D721Med (cell line): ENCODE measurements at regions not wholly inside any gene's neighbourhood (a gene's known extent, or its start where the extent isn't known, plus 50 kb on each side); places are given as distances from the start of the nearest gene placed in this dataset.

ENCODE experiments used
- DNase-seq: peaks from one replicate; pipeline ENCODE4 v3.0.0; 2011; ENCODE audit warnings: low spot score; ENCODE audit not compliant: insufficient read length
- FAIRE-seq: peaks from 2 replicates; lab custom pipeline; 2011; peaks lifted over from hg19 to GRCh38; lab: Jason Lieb, UNC
- TF ChIP-seq, protein P1 (sequence below): IDR thresholded peaks from 2 replicates; pipeline ENCODE4 v1.5.1; 2012; ENCODE audit warnings: mild to moderate bottlenecking, control low read depth; ENCODE audit not compliant: insufficient read depth; ENCODE audit errors: missing control alignments

DNA sequence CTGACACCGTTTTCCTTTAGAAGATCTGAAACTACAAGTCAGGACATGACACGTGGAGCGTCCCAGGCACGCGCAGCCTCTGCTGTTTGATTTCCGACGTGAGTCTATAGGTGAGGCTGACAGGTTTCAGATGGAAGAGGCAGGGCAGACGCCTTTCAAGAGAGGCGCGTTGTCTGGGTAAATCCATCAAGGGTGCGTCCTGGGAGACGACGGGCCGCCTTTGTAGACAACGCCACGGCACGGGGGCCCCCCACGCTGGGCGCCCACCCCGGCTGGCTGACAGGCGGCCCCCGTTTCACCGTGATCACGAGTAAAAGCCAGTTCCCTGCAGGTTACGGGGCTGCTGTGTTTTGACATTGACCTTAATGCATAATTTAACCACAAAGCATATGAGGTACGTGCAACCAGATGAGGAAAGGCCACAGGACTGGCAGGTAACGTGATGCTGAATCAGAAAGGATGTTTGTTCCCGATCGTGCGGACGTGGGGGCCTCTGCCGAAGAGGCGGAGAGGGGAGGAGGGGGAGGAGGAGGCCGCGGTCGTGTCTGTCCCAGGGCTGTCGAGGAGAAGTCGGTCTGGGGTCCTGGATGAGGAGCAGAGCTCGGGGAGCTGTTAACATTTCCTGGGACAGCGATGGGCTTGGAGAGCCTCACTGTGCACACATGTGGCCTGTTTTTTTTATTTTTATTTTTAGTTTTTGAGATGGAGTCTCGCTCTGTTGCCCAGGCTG, 51.1 kb upstream of the PPP2R3B start:
- TF ChIP-seq, protein P1, sequence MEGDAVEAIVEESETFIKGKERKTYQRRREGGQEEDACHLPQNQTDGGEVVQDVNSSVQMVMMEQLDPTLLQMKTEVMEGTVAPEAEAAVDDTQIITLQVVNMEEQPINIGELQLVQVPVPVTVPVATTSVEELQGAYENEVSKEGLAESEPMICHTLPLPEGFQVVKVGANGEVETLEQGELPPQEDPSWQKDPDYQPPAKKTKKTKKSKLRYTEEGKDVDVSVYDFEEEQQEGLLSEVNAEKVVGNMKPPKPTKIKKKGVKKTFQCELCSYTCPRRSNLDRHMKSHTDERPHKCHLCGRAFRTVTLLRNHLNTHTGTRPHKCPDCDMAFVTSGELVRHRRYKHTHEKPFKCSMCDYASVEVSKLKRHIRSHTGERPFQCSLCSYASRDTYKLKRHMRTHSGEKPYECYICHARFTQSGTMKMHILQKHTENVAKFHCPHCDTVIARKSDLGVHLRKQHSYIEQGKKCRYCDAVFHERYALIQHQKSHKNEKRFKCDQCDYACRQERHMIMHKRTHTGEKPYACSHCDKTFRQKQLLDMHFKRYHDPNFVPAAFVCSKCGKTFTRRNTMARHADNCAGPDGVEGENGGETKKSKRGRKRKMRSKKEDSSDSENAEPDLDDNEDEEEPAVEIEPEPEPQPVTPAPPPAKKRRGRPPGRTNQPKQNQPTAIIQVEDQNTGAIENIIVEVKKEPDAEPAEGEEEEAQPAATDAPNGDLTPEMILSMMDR = no peak
- FAIRE-seq = no peak
- no peak for DNase-seq

DNA sequence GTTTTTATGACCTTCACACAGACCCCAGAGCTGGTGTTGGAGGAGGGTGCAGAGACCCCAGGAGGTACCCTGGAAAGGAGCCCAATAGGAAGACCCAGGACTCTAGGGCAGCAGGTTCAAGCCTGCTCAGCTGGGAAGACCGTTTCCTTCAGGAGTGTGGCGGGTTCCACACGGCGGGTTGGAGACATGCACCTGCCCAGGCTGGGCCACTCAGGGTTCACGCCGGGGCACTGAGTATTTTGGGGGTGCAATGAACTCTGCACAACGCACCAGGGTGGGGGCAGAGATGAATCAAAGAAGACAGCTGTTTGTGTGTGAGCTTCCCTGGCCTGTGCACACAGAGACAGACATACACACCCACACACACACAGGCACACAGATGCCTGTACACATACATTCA, 52.5 kb upstream of the PPP2R3B start:
- TF ChIP-seq, protein P1 = no peak
- FAIRE-seq (no peak), DNase-seq (no peak)

DNA sequence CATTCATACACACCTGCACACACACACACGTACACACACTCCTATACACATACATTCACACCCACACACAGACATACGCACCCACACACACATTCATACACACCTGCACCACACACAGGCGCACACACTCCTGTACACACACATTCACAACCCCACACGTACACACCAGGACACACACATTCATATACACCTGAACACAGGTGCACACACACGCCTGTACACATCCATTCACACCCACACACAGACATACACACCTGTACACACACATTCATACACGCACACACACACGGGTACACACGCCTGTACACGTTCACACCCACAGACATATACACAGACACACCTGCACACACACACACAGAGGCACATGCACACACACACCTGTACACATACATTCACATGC, 53.0 kb upstream of the PPP2R3B start:
- TF ChIP-seq, protein P1 = no peak
- DNase-seq = no peak
- no peak for FAIRE-seq

DNA sequence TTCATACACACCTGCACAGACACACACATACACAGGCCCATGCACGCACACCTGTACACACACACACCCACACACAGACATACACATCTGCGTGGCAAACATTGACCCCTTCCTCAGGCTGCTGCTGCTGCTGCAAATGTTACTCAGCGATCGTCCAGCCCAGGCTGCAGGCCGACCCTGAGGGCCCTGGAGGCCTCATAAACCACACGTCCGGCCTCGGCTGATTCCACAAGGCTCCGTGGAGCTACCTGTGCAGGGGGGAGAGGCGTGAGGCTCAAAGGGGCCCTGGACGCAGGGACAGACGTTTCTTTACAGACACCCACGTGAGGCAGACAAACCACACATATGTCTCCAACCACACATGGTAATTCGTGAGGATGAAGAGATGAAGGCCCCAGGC, 53.9 kb upstream of the PPP2R3B start:
- DNase-seq = no peak
- TF ChIP-seq, protein P1 = no peak
- no peak for FAIRE-seq

DNA sequence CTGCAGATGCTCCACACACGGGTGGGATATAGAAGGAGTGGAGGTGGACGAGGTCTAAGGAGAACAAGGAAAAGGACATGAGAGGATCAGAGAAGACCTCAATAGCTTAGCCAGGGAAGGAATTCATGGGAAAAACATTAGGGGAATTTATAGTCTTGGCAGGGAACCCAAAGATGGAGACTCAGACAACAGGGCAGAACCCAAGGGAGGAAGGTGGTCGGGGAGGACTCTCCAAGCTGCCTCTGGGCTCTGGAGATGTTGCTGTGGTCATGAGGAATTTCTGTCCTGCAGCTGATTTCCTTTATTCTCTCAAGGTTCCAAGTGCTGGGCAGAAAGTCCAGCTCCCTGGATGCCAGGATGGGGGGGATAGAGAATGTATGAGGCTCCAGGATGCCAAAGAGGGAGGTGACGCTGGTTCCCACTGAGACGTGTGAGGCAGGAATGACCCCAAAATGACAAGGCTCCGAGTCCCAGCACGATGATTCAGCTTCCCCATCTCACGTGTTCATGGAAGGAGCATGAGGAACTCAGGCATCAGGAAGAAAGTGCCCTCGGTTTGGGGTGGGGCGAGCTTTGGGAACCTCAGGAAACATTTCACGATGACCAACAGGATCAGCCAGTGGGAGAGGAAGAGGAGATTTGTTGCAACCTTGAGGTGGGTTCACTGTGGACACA, 57.0 kb upstream of the PPP2R3B start:
- DNase-seq (no peak), FAIRE-seq (no peak)
- TF ChIP-seq, protein P1 = no peak

DNA sequence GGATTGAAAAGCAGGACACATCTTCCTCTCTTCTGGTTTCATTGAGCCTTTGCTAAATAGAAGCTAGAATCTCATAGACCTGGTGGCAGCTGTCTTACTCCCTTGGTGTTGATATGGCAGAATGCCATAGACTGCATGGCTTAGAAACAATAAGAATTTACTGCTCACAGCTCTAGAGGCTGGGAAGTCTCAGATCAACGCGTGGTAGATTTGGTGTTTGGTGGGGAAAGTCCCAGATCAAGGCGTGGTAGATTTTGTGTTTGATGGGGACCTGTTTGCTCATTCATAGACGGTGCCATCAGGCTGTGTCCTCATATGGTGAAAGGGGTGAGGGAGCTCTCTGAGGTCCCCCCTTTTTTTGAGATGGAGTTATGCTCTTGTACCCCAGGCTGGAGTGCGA, 57.6 kb upstream of the PPP2R3B start:
- FAIRE-seq (no peak), DNase-seq (no peak)
- TF ChIP-seq, protein P1 = no peak

- no peak for FAIRE-seq
- no peak for DNase-seq
- TF ChIP-seq, protein P1 = no peak
These were observed 59.0 kb upstream of the PPP2R3B start for GRCh38 chrX:445727-446126.
